Tibial nerve (tissue), 4 donors: ENCODE measurements at regions not wholly inside any gene's neighbourhood (a gene's known extent, or its start where the extent isn't known, plus 50 kb on each side); places are given as distances from the start of the nearest gene placed in this dataset.

ENCODE experiments used
- DNase-seq, 2 donors: peaks; one replicate each; pipeline ENCODE4 v3.0.0-alpha.2; 2019; ENCODE audit warnings: low spot score in 2 of 2
- H3K27ac ChIP-seq, 4 donors: fragments of 200-600 bp; sonication (generic) in 3 of 4; one replicate each; pipeline ENCODE4 v1.5.1; 2017 to 2019; ENCODE audit warnings: mild to moderate bottlenecking in 1 of 4
- H3K27me3 ChIP-seq, 2 donors: fragments of 200-600 bp; sonication (generic) in 1 of 2; one replicate each; pipeline versions ENCODE4 v1.5.1 to v1.6.0; 2017 to 2019
- H3K36me3 ChIP-seq, 3 donors: fragments of 200-600 bp; sonication (generic); one replicate each; pipeline ENCODE4 v1.5.1; 2018 to 2019
- H3K4me1 ChIP-seq, 4 donors: fragments of 200-600 bp; sonication (generic) in 3 of 4; one replicate each; pipeline ENCODE4 v1.5.1; 2017 to 2019
- H3K4me3 ChIP-seq, 4 donors: fragments of 200-600 bp; sonication (generic) in 3 of 4; one replicate each; pipeline ENCODE4 v1.5.1; 2017 to 2019; ENCODE audit warnings: mild to moderate bottlenecking in 1 of 4, moderate library complexity in 1 of 4
- H3K9me3 ChIP-seq, 4 donors: fragments of 200-600 bp; sonication (generic) in 3 of 4; one replicate each; pipeline ENCODE4 v1.5.1; 2017 to 2019
- CTCF ChIP-seq, 5 experiments: fragments of 200-600 bp in 3 of 5; fragments of 450-650 bp in 2 of 5; sonication (generic) in 3 of 5; IDR thresholded peaks; one replicate each; pipeline ENCODE4 v1.5.1; 2016 to 2019; ENCODE audit warnings: antibody characterized with exemption in 5 of 5, mild to moderate bottlenecking in 3 of 5, moderate library complexity in 2 of 5
- EP300 ChIP-seq, 2 donors: sonication (generic); formaldehyde crosslinking; IDR thresholded peaks; one replicate each; pipeline ENCODE4 v1.6.1; 2017; ENCODE audit warnings: antibody characterized with exemption in 2 of 2, mild to moderate bottlenecking in 1 of 2
- POLR2A ChIP-seq, 2 donors: fragments of 450-650 bp; IDR thresholded peaks; one replicate each; pipeline ENCODE4 v1.6.1; 2017; ENCODE audit warnings: antibody characterized with exemption in 2 of 2, mild to moderate bottlenecking in 2 of 2, moderate library complexity in 2 of 2
- WGBS, 2 donors: methylation state at CpG; one replicate each; pipeline ENCODE4 v1.1.5; 2018; 5-methylcytosine and 5-hydroxymethylcytosine counted together

- Histone ChIP-seq H3K4me3 (no peak overlapping the region), H3K9me3 (peaks cover 0 to 13% (median 0%) of the 10 kb centered on the region in 4 donors), H3K36me3 (no peaks in the 10 kb centered on the region), H3K27me3 (no peaks in the 10 kb centered on the region), H3K27ac (no peak overlapping the region), H3K4me1 (no peaks in the 10 kb centered on the region)
- WGBS, 2 donors: 82 to 87% methylated on average over 4 of the region's 4 CpGs
- DNase-seq: no peak
- TF ChIP-seq EP300 (IDR thresholded peaks at IDR 0.05) (no peak), CTCF (IDR thresholded peaks at IDR 0.05) (no peak), POLR2A (IDR thresholded peaks at IDR 0.05) (no peak)
Observed at GRCh38 chr5:106843812-106844416, 826.8 kb downstream of the EFNA5 start.

GRCh38 chr5:106833517-106833916, 837.2 kb downstream of the EFNA5 start:
- Histone ChIP-seq H3K36me3 (no peaks in the 10 kb centered on the region), H3K27ac (no peak overlapping the region), H3K4me3 (no peak overlapping the region), H3K27me3 (no peaks in the 10 kb centered on the region), H3K9me3 (peaks cover 0 to 8% (median 0%) of the 10 kb centered on the region in 4 donors), H3K4me1 (no peaks in the 10 kb centered on the region)
- DNase-seq: no peak
- WGBS, 2 donors: 57 to 61% methylated on average over 3 of the region's 3 CpGs
- TF ChIP-seq CTCF (IDR thresholded peaks at IDR 0.05) (no peak), EP300 (IDR thresholded peaks at IDR 0.05) (no peak)

GRCh38 chr5:106827061-106827460, 843.7 kb downstream of the EFNA5 start:
- TF ChIP-seq POLR2A (IDR thresholded peaks at IDR 0.05): no peak
- no peak for TF ChIP-seq CTCF (IDR thresholded peaks at IDR 0.05)
- no peak for TF ChIP-seq EP300 (IDR thresholded peaks at IDR 0.05)
- DNase-seq: no peak
- WGBS, 2 donors: 86 to 97% methylated on average over 1 of the region's 1 CpG

GRCh38 chr5:106825374-106825773, 845.4 kb downstream of the EFNA5 start:
- no peak overlapping the region for H3K27ac ChIP-seq
- TF ChIP-seq CTCF (IDR thresholded peaks at IDR 0.05): no peak
- TF ChIP-seq EP300 (IDR thresholded peaks at IDR 0.05): no peak
- no peak for TF ChIP-seq POLR2A (IDR thresholded peaks at IDR 0.05)
- 59 to 69% methylated on average over 2 of the region's 2 CpGs for WGBS, 2 donors

More at GRCh38 chr5:106827061-106827460, 843.7 kb downstream of the EFNA5 start:
- Histone ChIP-seq H3K27ac (no peak overlapping the region), H3K4me3 (no peak overlapping the region), H3K9me3 (no peaks in the 10 kb centered on the region), H3K36me3 (no peaks in the 10 kb centered on the region), H3K4me1 (no peaks in the 10 kb centered on the region), H3K27me3 (no peaks in the 10 kb centered on the region)

GRCh38 chr5:106822851-106823250, 847.9 kb downstream of the EFNA5 start:
- Histone ChIP-seq H3K9me3 (no peaks in the 10 kb centered on the region), H3K4me1 (no peaks in the 10 kb centered on the region), H3K36me3 (no peaks in the 10 kb centered on the region), H3K27me3 (no peaks in the 10 kb centered on the region), H3K4me3 (no peak overlapping the region), H3K27ac (no peak overlapping the region)
- TF ChIP-seq CTCF (IDR thresholded peaks at IDR 0.05): no peak
- no peak for TF ChIP-seq EP300 (IDR thresholded peaks at IDR 0.05)
- no peak for TF ChIP-seq POLR2A (IDR thresholded peaks at IDR 0.05)
- no peak for DNase-seq
- 70 to 76% methylated on average over 1 of the region's 1 CpG for WGBS, 2 donors

More at GRCh38 chr5:106825374-106825773, 845.4 kb downstream of the EFNA5 start:
- DNase-seq: no peak
- H3K27me3 ChIP-seq: no peaks in the 10 kb centered on the region
- H3K4me3 ChIP-seq: no peak overlapping the region
- H3K36me3 ChIP-seq: no peaks in the 10 kb centered on the region
- no peaks in the 10 kb centered on the region for H3K9me3 ChIP-seq
- H3K4me1 ChIP-seq: no peaks in the 10 kb centered on the region
